GM21360 (cell line): ENCODE measurements at regions not wholly inside any gene's neighbourhood (a gene's known extent, or its start where the extent isn't known, plus 50 kb on each side); places are given as distances from the start of the nearest gene placed in this dataset.

ENCODE experiments used
- ATAC-seq: cut with Tn5 transposase; IDR thresholded peaks from one replicate; pipeline ENCODE4 v1.9.1; 2021; ENCODE audit warnings: mild to moderate bottlenecking, moderate library complexity; ENCODE audit not compliant: unreplicated experiment

DNA sequence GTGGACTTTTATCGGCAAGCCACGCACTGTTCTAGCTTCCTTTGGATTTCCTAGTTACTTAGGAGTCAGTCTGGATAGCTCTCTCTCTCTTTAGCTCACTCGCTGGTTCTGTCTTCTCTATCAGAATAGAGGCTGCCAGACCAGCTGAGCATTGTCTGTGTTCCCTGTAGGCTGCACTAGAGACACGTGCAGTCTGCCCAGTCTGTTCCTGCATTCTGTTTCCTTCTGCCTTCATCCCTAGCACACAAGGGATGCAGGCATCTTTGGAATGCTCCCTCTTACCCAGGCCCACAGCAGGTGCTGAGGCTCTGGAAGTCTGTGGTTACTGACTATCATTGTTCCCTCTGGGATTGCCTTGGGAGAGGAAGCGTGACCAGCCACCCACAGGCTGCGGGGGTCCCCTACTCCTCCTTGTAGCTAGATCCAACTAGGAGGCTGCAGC is 322.8 kb downstream of the ZNF621 start:
- no peak for ATAC-seq

DNA sequence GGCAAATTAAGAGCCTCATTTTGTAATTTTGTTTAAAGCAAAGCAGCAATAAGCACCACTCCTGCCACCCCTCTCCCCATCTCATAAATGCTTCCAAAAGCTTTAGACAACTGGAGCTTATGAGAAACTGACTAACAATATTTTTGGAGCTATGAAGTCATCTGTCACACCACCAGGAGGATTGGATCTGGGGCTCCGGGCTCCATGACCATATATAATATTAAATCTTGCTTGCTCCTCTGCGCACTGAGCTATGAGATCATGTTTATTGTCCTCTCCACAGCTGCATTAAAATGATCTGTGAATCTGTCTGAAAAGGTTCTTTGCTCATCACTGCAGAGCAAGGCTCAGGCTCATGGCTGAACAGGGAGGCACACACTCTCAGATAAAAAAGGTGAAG is 323.7 kb downstream of the ZNF621 start:
- ATAC-seq = no peak

DNA sequence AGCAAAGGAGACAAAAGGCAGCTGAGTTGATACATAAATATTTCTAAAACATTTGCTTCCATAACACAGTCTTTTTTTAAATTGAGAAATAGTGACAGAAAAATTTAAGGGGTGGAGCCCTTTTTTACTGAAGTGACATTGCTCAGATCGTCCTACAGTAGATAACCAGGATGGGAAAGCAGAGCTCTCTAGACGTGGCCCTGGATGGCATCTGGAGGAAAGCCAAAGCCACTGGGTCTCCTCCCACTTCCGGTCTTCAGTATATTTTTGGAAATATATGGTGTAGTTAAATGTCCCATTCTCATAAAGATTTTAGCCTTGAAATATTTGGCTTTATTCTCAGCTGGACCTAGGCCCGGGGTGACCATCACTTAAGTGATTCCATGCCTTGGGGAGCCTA is 326.1 kb downstream of the ZNF621 start:
- ATAC-seq = no peak

DNA sequence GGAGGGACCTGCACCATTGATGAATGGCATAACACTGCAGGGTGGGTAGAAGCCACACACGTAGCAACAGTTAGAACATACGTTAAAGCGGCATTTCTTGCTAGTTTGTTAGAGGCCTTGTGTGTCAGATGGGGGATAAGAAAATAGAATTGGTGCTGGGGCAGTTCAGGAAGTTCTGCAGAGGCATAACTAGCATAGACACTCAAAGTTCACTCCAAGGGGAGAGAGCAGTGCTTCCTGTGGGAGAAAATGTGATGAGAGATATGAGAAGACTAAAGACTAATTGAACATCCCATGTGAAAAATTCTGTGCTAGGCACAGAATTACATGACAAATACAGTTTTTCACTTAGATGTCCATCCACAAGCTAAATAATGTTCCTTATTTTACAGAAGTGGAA is 327.1 kb downstream of the ZNF621 start:
- ATAC-seq = no peak

DNA sequence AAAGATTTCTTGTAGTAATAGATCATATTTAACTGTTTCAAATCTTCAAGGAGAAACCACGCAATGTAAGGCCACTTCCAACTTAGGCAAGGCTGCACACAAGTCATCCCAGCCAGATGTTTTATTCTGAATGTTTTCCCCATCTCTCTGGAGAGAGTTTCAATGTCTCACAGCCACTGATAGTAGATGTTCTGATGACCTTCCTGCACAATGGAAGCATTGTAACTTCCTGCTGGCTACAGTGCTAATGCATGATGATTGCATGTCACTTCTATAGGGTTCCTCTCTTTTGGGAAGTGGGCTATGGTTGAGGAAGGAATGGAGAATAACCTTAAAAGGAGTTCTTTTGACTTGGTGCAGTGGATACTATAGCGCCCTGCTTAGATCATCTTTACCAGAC is 328.0 kb downstream of the ZNF621 start:
- no peak for ATAC-seq

DNA sequence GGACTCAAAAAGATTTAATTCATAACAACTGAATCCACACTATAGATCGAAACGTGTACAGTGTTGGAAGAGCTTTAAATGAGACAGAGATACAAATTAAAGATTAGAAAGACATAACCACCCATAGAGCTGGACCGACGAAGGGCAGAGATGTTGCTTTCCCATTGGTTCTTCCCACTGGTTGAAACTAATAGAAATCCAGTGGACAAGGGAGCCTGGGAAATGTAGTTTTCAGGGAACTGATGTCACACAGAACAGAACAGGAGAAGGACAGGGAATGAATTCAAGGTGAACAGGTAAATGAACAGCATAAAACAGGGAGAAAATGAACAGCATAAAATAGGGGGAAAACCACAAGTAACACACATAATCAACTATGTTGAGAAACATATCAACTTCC is 328.7 kb downstream of the ZNF621 start:
- no peak for ATAC-seq

DNA sequence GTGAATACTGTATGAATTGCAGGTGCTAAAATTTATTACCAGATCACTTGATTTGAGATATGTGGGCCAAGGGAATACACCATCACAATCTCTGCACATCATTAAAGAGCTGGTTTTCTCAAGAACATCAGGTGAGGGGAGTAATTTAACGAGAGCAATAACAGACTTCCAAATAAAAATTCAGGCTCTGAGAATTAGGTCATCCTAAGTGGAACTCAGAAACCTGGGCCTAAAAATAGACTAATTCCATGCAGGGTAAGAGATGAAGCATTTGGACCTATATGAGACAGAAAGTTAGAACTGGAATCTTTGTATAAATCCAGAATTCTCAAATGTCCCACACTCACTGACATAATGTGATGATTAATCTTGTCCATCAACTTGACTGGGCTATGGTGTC is 331.1 kb downstream of the ZNF621 start:
- ATAC-seq = no peak

DNA sequence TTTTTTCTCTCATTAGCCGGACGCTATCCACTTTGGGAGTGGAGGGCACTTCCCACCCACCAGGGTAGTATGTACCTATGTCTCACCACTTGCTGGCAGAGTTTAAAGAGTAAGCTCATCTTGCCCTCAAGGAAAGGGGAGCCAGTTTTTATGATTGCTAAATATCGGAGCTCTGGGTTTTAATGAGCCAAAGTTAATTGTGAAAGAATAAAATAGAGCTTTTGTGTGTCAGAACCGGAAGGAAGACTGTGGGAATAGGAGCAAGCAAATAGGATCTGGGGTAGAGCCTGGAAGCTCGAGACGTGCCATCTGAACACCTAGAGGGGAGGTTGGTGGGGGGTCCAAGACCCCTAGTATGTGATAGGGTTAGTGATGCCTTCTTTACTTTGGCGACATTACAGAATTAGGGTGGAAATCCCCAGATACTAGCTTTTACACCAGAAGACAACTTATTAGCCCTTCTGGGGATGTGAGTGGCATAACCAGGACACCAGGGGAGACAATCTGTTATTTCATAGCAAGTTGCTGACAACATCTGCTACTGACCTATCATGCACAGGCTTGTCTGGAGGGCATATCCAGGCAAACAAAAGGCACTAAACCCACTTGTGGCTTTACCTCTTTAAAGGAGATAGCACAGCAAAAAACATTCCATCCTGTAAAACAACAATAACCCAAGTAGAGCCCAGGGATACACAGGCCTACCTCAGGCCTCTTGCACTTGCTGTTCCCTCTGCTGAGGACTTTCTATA is 333.8 kb downstream of the ZNF621 start:
- no peak for ATAC-seq

DNA sequence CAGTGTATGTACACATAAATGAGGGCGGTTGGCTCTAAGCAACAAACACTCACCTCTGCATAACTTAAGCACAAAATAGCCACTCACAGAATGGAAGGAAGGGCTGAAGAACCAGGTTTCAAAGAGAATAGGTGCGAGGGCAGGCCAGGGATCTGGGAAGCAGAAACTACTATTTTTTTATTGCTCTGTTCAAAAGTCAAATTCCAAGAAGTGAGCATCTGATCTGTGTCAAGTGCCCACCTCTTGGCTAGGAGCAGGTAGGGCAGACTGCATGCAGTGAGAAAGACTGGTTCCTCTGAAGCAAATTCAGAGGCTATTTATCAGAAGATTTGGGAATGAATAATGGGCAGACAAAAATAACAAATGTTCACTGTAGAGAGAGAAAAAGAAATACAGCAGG is 336.4 kb upstream of the CTNNB1 start:
- ATAC-seq = no peak

DNA sequence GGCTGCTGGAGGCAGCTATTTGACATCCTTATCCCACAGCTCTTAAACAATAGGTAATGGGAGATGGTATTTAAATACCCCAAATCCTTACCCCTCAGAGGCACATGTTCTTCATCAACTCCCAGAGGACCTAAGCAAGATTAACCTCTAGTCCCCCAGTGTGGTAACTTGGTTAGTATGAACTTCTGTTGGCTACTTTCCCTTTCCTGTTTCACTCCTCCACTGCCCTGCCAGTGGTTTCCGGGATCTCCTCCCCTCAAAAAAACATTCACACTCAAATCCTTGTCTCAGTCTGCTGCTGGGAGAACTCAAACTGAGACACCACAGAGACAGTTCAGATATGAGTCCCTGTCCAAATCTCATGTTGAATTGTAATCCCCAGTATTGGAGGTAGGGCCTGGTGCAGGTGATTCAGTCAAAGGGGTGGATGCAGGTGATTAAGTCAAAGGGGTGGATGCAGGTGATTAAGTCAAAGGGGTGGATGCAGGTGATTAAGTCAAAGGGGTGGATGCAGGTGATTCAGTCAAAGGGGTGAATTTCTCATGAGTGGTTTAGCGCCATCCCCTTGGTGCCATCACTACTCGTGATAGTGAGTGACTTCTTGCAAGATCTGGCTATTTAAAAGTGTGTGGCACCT is 335.0 kb upstream of the CTNNB1 start:
- no peak for ATAC-seq

DNA sequence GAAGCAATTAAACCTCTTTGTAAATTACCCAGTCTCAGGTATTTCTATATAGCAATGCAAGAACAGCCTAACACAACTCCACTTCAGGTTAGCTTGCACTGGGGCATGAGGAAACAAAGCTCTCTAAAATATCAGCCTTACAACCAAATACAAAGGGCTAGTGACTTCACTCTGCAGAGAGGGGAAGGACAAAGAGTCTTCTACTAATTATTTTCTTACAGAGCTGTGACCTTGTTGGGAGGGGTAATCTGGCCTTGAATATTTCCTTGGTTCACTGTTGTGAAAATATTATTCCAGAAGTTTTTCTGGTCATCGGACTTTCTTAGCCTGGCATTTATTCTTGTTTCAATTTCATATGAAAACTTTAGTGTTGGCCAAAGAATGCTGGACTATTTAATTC is 334.4 kb upstream of the CTNNB1 start:
- no peak for ATAC-seq

DNA sequence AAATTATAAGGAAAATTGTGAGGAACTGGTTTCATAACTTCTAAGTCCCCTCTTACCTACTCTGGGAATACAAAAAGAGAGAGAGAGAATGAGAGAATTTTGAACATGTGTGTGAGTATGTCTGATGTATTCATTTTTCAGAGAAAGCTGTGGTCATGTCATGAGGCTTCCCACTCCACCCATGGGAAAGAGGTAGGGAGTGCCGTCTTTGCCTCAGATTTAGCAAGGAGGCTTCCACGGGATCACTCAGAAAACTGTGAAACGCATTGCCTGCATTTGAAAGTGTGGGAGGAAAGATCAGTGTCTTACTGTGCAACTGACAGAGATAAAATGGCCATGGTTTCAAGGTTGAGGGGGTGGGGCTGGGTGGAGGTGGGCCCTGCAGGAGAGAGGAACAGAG is 331.5 kb upstream of the CTNNB1 start:
- no peak for ATAC-seq

DNA sequence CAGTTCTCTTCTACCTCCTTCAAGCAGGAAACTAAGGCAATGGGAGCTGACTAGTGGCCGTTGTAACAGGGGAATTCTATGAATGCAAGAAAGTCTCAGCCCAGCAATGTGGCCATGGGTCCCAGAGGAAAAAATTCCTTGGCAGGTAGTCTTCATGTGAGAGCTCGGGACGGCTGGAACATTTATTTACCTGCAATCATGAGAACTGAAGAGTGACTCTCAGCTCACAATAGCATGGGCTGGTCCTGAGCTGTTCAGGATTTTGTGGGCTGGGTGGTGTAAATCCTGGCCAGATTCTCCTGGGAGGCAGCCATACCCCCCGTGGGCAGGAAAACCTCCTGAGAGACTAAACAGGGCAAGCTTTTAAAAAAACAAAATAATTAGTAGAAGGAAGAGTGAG is 330.3 kb upstream of the CTNNB1 start:
- ATAC-seq = no peak

DNA sequence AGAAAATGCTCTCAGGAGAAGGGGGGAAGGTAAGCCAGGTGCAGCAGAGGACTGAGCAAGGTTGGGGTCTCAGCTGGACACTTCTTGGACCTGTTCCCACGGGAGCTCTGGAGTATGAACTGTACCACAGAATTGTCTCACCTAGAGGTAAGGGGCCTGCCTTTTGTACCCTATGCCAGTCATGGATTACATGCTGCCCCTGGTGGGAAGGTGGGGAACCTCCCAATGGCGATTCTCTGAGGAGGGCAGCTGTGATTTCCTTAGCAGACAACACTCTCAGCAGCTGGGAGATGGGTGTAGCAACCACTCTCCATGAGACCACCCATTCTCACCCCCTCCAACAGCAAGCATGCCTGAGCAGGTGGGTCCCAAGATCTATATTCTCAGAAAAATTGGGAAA is 329.4 kb upstream of the CTNNB1 start:
- no peak for ATAC-seq

DNA sequence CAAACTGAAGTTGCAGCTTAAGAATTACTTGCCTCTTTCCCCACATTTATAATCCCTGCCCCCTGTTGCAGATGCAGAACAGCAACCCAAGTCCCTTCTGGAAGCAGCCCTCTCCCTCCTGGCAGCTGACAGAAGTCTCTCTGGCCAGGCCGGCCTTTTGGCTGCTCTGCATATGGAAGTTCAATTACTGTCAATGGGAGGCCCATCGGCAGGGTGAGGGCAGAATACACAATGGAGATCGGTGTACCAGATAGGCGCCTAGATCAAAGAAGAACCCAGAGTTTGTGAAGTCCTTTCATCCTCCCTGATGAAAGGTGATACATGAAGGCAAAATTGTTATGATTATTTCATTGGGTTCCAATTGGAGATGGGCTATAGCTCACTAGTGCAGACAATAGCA is 327.9 kb upstream of the CTNNB1 start:
- ATAC-seq = no peak

DNA sequence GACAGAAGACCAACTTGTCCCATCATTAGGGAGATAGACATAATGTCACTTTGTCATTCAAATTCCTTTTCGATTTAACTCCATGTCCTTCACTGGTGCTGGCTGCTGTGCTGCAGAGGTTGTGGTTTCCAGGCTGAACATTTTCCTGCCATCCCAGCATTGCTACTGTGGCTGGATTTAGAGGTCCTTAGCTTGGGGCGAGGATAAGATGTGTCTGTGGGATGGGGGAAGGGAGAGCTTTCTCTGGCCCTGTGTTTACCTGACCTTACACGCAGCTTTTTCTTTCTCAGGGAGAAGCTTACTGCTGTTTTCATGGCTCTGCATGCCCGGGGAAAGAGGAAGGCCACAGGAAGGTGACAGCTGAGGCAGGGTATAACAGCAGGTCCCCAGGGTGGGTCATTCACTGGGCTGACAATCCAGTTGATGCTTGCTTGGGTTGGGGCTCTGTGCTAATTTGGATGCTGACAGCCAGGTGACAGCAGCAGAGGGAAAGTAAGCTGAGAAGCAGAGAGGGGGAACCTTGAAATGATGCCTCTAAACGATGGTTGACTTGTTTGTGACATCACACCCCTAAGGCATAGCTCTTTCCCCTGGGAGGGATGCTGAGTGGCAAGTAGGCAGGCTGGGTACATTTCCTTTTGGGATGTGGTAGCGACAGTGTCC is 326.9 kb upstream of the CTNNB1 start:
- no peak for ATAC-seq

DNA sequence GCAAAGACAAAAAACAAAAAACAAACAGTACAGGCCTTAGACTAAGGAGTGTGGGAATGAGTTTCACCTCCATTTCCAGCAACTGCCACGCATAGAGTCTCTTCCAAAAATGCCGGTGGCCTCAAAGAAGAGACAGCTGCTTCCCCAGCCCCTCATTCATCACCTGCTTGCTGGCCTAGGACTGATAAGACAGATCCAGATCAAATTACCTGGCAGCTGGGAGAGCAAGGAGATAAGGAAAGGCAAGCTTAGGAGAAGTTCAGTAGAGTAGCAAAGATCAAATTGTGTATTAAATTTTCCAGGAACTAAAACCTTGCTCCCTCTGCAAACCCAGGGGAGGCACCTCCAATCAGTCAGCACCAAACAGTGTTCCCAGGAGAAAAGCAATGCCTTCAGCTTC is 325.8 kb upstream of the CTNNB1 start:
- no peak for ATAC-seq

DNA sequence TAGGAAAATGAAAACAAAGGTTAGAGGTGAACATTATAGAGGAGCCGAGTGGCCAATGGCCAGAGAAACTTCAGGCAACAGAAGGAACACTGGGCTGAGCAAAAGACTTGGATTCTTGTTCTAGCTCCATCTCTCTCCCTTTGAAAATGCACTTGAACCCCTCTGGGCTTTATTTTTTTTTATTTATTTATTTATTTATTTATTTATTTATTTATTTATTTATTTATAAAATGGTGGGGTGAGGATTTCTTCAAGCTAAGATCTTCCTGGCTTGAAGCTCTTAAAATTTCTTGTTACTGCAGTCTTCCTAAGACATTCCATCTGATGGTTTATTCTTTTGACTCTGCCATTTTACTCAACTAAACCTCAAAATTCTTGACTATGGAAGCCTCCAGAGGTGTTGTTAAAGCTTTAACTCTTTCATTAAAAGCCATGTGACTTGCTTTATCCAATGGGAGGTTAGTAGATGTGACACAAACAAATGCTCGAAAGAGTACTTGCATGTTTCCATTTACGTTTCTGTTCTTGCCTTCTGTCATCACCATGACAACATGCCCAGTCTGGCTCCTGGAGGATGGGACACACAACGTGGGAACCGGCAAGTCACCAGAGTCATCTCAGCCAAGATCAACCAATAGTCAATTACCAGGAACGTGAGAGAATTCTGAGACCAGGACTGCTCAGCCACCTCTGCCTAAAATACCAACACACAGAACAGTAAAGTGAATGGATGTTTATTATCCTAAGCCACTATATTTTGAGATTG is 325.2 kb upstream of the CTNNB1 start:
- no peak for ATAC-seq

DNA sequence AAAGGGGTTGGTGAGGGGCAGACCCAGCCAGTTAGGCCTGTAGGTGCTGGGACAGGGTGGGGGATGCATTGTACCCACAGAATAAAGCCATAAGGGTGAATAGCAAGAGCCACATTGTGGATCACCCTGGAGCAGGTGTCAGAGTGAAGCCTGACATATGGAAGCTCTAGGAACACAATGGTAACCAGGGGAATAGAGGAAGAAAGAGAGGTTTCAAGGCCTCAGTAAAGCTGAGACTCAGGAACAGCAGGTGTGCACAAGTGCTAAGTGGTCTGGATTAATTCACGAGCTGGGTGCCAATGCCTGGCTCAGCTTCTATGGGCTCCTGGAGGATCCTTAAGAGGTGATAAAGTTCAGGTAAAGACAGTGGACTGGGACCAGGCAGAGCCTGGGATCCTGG is 323.7 kb upstream of the CTNNB1 start:
- ATAC-seq = no peak

DNA sequence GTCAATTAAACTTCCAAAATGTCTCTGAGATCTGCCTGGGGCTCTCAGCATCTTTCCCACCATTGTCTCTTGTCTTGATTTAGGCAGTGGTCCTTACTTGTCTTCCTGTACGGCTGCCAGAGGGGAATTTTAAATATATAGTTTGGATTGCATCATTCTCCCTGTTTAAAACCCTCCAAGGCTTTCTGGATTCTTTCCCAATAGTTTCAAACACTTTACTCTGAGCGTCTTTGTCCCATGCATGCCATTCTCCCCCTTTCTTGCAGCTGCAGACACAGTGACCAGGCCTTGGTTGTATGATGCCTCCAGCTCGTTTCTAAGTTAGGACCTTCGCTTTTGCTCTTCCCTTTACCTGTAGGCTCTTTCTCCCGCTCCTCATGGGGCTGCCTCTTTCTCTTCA is 323.3 kb upstream of the CTNNB1 start:
- no peak for ATAC-seq

DNA sequence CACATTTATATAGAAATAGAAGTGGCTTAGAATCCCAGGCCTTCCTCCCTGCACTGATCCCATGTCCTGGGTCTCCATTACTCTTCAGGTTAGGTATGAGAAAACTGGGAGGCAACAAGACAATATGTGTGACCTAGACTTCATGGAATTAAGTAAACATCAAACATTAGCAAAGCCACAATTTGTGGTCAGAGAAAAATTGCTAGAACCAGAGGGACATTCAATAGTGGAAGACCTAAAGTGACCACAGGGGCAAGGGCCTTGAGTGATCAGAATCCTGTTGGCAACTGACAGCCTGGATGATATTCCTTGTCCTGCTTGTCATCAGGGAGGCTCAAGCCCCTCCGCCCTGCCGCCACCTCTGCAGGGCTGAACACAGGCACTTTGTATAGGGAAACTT is 322.8 kb upstream of the CTNNB1 start:
- ATAC-seq = no peak
